Renal cortical epithelial cell (primary cell): ENCODE measurements at regions not wholly inside any gene's neighbourhood (a gene's known extent, or its start where the extent isn't known, plus 50 kb on each side); places are given as distances from the start of the nearest gene placed in this dataset.
"Not testable (repeated sequence)": the region's sequence is repeated elsewhere in the genome, so short reads cannot be mapped to it uniquely, and the experiment has no call there.

Source experiments
- DNase-seq: peaks from one replicate; pipeline ENCODE4 v3.0.0-alpha.2; 2011; ENCODE audit warnings: low read depth

- DNase-seq: no peak
Observed at GRCh38 chr1:194709439-194709838, 1523.0 kb upstream of the B3GALT2 start.

GRCh38 chr1:194707074-194707473 is 1520.7 kb upstream of the B3GALT2 start:
- DNase-seq: no peak

- DNase-seq: no peak
Observed at GRCh38 chr1:194705123-194705854, 1518.9 kb upstream of the B3GALT2 start.

GRCh38 chr1:194698908-194699318 is 1512.5 kb upstream of the B3GALT2 start:
- DNase-seq: no peak

GRCh38 chr1:194693244-194693643 is 1506.8 kb upstream of the B3GALT2 start:
- DNase-seq: no peak

- no peak for DNase-seq
Observed at GRCh38 chr1:194684636-194685035, 1498.2 kb upstream of the B3GALT2 start.

GRCh38 chr1:194658090-194658439 is 1471.7 kb upstream of the B3GALT2 start:
- peak; percentile 76 for DNase-seq

GRCh38 chr1:194654956-194655355 is 1468.5 kb upstream of the B3GALT2 start:
- DNase-seq: no peak

GRCh38 chr1:194653385-194653784 is 1467.0 kb upstream of the B3GALT2 start:
- no peak for DNase-seq

- DNase-seq: no peak
Observed at GRCh38 chr1:194647118-194647517, 1460.7 kb upstream of the B3GALT2 start.

- no peak for DNase-seq
Observed at GRCh38 chr1:194644528-194644927, 1458.1 kb upstream of the B3GALT2 start.

GRCh38 chr1:194640322-194640721 is 1453.9 kb upstream of the B3GALT2 start:
- DNase-seq: no peak

GRCh38 chr1:194629011-194629410 is 1442.6 kb upstream of the B3GALT2 start:
- DNase-seq: no peak

- no peak for DNase-seq
Observed at GRCh38 chr1:194624833-194625232, 1438.4 kb upstream of the B3GALT2 start.

GRCh38 chr1:194618101-194618500 is 1431.7 kb upstream of the B3GALT2 start:
- no peak for DNase-seq

- not testable (repeated sequence) for DNase-seq
Observed at GRCh38 chr1:194617272-194617671, 1430.9 kb upstream of the B3GALT2 start.

GRCh38 chr1:194616835-194617234 is 1430.4 kb upstream of the B3GALT2 start:
- DNase-seq: no peak

- no peak for DNase-seq
Observed at GRCh38 chr1:194602184-194602583, 1415.8 kb upstream of the B3GALT2 start.

- no peak for DNase-seq
Observed at GRCh38 chr1:194600716-194601115, 1414.3 kb upstream of the B3GALT2 start.

GRCh38 chr1:194598098-194598497 is 1411.7 kb upstream of the B3GALT2 start:
- no peak for DNase-seq

GRCh38 chr1:194586302-194586701 is 1399.9 kb upstream of the B3GALT2 start:
- DNase-seq: no peak

- no peak for DNase-seq
Observed at GRCh38 chr1:194584052-194584451, 1397.6 kb upstream of the B3GALT2 start.

- DNase-seq: no peak
Observed at GRCh38 chr1:194570476-194570875, 1384.1 kb upstream of the B3GALT2 start.

GRCh38 chr1:194568610-194569009 is 1382.2 kb upstream of the B3GALT2 start:
- DNase-seq: no peak
